NCI-H1436 treated with DMSO at 0.1 percent for 48 hours (cell line): ENCODE measurements at regions not wholly inside any gene's neighbourhood (a gene's known extent, or its start where the extent isn't known, plus 50 kb on each side); places are given as distances from the start of the nearest gene placed in this dataset.

Source experiments
- DNase-seq: peaks from one replicate; lab custom pipeline; 2025; lab: John Stamatoyannopoulos, UW

DNA sequence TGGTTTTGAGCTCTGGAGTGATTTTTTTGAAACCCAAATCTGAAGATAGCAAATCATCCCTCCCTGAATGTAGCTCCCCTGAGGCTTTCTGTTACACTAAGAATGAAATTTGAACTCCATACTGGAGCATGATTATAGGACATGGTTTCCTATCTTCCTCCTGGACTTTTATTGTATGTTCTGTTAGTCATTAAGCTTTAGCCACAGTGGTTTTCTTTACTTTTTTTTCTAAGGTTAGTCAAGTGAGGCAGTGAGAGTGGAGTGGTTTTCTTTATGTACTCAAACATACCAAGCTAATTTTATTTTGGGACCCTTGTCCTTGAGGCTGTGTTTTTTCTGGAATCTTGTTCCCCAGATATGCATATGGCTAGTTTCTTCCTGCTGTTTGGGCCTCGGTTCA is 55.2 kb upstream of the FRMD4B start:
- DNase-seq: no peak

DNA sequence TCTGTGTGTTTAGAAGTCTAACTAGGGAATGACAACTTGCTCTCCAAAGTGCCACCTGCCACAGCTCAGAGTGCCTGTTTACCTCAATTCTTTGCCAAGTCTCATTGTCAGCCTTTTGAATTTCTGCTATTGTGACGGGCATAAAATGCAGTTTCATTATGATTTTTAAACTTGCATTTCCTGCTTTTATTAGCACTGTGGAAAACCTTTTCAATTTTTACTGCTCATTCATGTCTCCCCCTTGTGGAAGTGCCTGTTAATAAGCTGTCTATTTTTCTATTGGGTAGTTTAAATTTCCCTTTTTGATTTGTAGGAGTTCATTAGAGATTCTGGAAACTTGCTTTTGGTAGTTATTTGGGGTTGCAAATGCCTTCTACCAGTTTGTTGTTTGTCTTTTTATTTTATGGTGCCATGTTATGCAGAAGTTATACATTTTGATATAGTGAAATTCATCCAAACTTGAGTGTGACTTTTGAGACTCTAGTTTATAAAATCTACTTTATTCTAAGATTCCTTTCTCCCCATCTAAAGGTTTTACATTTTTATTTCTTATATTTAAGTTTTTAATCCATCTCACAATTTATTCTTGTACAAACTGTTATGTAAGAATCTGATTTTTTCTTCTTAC is 53.9 kb upstream of the FRMD4B start:
- DNase-seq: no peak

GRCh38 chr3:69438476-69438875 is 52.6 kb upstream of the FRMD4B start:
- no peak for DNase-seq

- DNase-seq: no peak
Observed at GRCh38 chr3:69435274-69436265, 49.7 kb upstream of the FRMD4B start.
